SK-N-MC (cell line): ENCODE measurements at regions not wholly inside any gene's neighbourhood (a gene's known extent, or its start where the extent isn't known, plus 50 kb on each side); places are given as distances from the start of the nearest gene placed in this dataset.
"Not testable (repeated sequence)": the region's sequence is repeated elsewhere in the genome, so short reads cannot be mapped to it uniquely, and the experiment has no call there.

Source experiments
- EZH2 ChIP-seq: fragments of 200-600 bp; sonication (generic); IDR thresholded peaks from one replicate; pipeline ENCODE4 v1.6.1; 2017; ENCODE audit warnings: antibody characterized with exemption
- FOXP2 ChIP-seq: optimal IDR thresholded peaks from 2 replicates; pipeline ENCODE3; 2011; ENCODE audit warnings: mild to moderate bottlenecking, moderate library complexity; ENCODE audit not compliant: insufficient read depth; ENCODE audit errors: extremely low read length, control extremely low read depth
- POLR2AphosphoS5 ChIP-seq: IDR thresholded peaks from 2 replicates; pipeline ENCODE4 v1.6.1; 2012; ENCODE audit warnings: mild to moderate bottlenecking, low read depth, low read length, borderline replicate concordance

DNA sequence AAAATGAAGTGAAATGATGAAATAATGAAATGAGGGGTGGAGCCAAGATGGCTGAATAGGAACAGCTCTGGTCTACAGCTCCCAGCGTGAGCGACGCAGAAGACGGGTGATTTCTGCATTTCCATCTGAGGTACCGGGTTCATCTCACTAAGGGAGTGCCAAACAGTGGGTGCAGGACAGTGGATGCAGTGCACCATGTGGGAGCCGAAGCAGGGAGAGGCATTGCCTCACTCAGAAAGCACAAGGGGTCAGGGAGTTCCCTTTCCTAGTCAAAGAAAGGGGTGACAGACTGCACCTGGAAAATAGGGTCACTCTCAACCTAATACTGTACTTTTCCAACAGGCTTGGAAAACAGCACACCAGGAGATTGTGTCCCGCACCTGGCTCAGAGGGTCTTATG, 2755.4 kb downstream of the RPIA start:
- not testable (repeated sequence) for TF ChIP-seq POLR2AphosphoS5, EZH2, FOXP2
